ENCODE measurements at regions not wholly inside any gene's neighbourhood (a gene's known extent, or its start where the extent isn't known, plus 50 kb on each side); places are given as distances from the start of the nearest gene placed in this dataset.

- Histone ChIP-seq H3K9me3 (no peaks in the 10 kb centered on the region), H3K27me3 (no peaks in the 10 kb centered on the region), H3K4me1 (no peaks in the 10 kb centered on the region), H3K36me3 (no peaks in the 10 kb centered on the region), H3K27ac (no peak overlapping the region), H3K4me3 (no peak overlapping the region)
- intact Hi-C loops (cut with DNase I), result no loop called here
- TF ChIP-seq CTCF (IDR thresholded peaks at IDR 0.05), result no peak
- FAIRE-seq (no peak), DNase-seq (no peak), ATAC-seq (no peak)
- WGBS, 2 donors, result 87 to 90% methylated on average over 2 of the region's 2 CpGs
These were observed 717.8 kb downstream of the SORCS3 start for GRCh38 chr10:105358911-105359310.

- WGBS, 2 donors, result 54 to 70% methylated on average over 2 of the region's 2 CpGs
- no peak overlapping the region for H3K27ac ChIP-seq
- no peaks in the 10 kb centered on the region for H3K36me3 ChIP-seq
- no peaks in the 10 kb centered on the region for H3K9me3 ChIP-seq
- no peak for DNase-seq
- H3K4me1 ChIP-seq, result no peaks in the 10 kb centered on the region
- intact Hi-C loops (cut with DNase I), result no loop called here
- no peak for FAIRE-seq
- TF ChIP-seq CTCF (IDR thresholded peaks at IDR 0.05), result no peak
- ATAC-seq, result no peak
- H3K27me3 ChIP-seq, result no peaks in the 10 kb centered on the region
- H3K4me3 ChIP-seq, result no peak overlapping the region
These were observed 715.5 kb downstream of the SORCS3 start for GRCh38 chr10:105356626-105357025.

GRCh38 chr10:105354010-105354409, 712.9 kb downstream of the SORCS3 start:
- Histone ChIP-seq H3K4me3 (no peak overlapping the region), H3K9me3 (no peaks in the 10 kb centered on the region), H3K36me3 (no peaks in the 10 kb centered on the region), H3K4me1 (no peaks in the 10 kb centered on the region), H3K27ac (no peak overlapping the region), H3K27me3 (no peaks in the 10 kb centered on the region)
- FAIRE-seq, result no peak
- no peak for ATAC-seq
- no peak for TF ChIP-seq CTCF (IDR thresholded peaks at IDR 0.05)
- intact Hi-C loops (cut with DNase I), result no loop called here
- WGBS, 2 donors, result 85% methylated on average over 1 of the region's 1 CpG
- no peak for DNase-seq

GRCh38 chr10:105352827-105353226, 711.7 kb downstream of the SORCS3 start:
- TF ChIP-seq CTCF (IDR thresholded peaks at IDR 0.05), result no peak
- H3K27ac ChIP-seq, result no peak overlapping the region
- no peaks in the 10 kb centered on the region for H3K27me3 ChIP-seq
- no peak overlapping the region for H3K4me3 ChIP-seq
- DNase-seq, result no peak
- no peaks in the 10 kb centered on the region for H3K9me3 ChIP-seq
- no peak for FAIRE-seq
- ATAC-seq, result no peak
- H3K36me3 ChIP-seq, result no peaks in the 10 kb centered on the region
- H3K4me1 ChIP-seq, result no peaks in the 10 kb centered on the region
- intact Hi-C loops (cut with DNase I), result no loop called here
- 67 to 80% methylated on average over 6 of the region's 6 CpGs for WGBS, 2 donors

- FAIRE-seq, result no peak
These were observed 711.2 kb downstream of the SORCS3 start for GRCh38 chr10:105352281-105352680.

More at GRCh38 chr10:105352281-105352680, 711.2 kb downstream of the SORCS3 start:
- H3K4me3 ChIP-seq, result no peak overlapping the region
- no peak for DNase-seq
- WGBS, 2 donors, result 64 to 87% methylated on average over 2 of the region's 2 CpGs
- intact Hi-C loops (cut with DNase I), result no loop called here
- H3K9me3 ChIP-seq, result no peaks in the 10 kb centered on the region
- no peaks in the 10 kb centered on the region for H3K4me1 ChIP-seq
- no peaks in the 10 kb centered on the region for H3K36me3 ChIP-seq
- H3K27me3 ChIP-seq, result no peaks in the 10 kb centered on the region
- H3K27ac ChIP-seq, result no peak overlapping the region
- no peak for TF ChIP-seq CTCF (IDR thresholded peaks at IDR 0.05)
- no peak for ATAC-seq
